Renal cortex interstitium (tissue), 11 donors: ENCODE measurements at regions not wholly inside any gene's neighbourhood (a gene's known extent, or its start where the extent isn't known, plus 50 kb on each side); places are given as distances from the start of the nearest gene placed in this dataset.
A peak's percentile ranks its signal among the peaks of the same experiment; 100 is the strongest.
"Not testable (repeated sequence)": the region's sequence is repeated elsewhere in the genome, so short reads cannot be mapped to it uniquely, and the experiment has no call there.

ENCODE experiments used
- DNase-seq, 11 donors: peaks; one replicate each; pipeline ENCODE4 v3.0.0-alpha.2; 2013; ENCODE audit warnings: low read depth in 9 of 11, low spot score in 4 of 11; ENCODE audit errors: extremely low read depth in 1 of 11

GRCh38 chr4:97038146-97038516 lies 1105.1 kb downstream of the STPG2 start:
- no peak for DNase-seq

- DNase-seq, result no peak
Measured at GRCh38 chr4:97072666-97073065, 1070.6 kb downstream of the STPG2 start.

DNA sequence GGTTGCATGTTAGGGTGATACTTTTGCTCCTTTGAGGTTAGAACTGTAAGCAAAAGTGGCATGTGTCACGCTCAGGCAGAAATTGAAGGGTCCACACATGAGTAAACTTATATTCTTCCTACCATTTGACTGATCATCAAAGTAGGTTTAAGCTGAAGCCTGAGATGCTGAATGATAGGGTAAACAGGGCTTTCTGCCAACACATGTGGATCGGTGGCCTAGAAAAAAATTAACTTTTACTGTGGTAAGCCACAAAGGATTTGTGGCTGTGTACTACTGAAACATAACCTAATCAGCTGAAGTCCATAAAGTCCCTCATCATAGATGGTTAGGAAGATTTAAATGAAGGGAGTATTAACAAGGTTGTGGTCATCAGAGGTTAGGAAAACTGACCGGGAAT lies 1070.1 kb downstream of the STPG2 start:
- no peak for DNase-seq

DNA sequence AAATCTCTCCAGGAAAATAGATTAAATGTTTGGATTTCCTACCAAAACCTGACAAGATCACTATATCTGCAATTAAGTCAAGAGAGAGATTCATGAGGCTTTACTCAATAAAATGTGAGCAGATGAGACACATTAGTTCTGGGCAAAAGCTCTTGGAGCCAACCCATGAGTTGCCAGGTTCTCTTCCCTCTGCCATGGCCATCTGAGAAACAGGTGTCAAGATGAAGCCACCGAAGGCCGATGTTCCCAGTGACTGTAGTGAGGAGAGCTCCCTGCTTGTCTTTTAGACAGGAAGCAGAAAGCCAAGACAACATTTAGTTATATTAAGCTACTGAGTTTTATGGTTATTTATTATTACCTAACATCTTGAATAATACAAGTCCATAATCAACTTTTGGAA lies 1068.7 kb downstream of the STPG2 start:
- no peak for DNase-seq

GRCh38 chr4:97081951-97082350 lies 1061.3 kb downstream of the STPG2 start:
- no peak for DNase-seq

- DNase-seq, result not testable (repeated sequence)
Measured at GRCh38 chr4:97097036-97097435, 1046.2 kb downstream of the STPG2 start.

- DNase-seq, result not testable (repeated sequence)
Measured at GRCh38 chr4:97101171-97101570, 1042.1 kb downstream of the STPG2 start.

DNA sequence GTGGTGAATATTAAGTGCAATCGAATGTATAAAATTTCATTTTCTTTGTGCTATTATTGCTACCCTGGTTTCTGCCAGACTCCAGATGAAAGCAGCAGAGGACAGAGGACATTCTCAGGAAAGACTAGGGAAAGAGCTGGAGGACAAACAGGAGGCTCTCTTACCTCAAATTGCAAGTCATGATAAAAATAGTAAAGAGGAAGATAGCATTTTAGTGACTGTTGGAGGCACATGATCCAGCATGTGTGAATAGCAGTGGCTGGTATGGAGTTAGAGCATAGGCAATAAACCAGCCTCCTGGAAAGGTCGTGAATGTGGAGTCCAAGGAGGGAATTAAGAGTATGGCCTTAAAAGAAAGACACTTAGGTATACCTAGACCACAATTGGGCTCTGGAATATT lies 1040.0 kb downstream of the STPG2 start:
- DNase-seq, result no peak

- DNase-seq, result no peak
Measured at GRCh38 chr4:97104006-97104405, 1039.3 kb downstream of the STPG2 start.

DNA sequence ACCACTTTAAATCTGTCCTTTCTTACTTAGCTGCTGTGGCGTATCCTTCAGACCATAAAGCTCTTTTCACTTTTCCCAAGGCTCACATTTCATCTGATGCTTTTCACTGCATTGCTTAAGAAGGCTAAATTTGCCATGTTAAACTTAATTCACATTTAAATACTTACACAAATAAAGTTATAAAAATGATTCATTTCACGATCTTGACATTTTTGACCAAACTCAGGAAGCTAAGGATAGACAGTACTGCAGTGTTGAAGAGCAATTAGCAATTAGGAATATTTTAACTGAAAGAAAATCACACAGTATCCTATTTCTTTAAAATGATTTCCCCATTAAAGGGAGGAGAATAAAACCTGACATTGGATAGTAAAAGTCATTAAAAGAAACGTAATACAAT lies 1038.6 kb downstream of the STPG2 start:
- DNase-seq, result peak in 10 of 11 donors; percentile 3 to 53 (median 12)

DNA sequence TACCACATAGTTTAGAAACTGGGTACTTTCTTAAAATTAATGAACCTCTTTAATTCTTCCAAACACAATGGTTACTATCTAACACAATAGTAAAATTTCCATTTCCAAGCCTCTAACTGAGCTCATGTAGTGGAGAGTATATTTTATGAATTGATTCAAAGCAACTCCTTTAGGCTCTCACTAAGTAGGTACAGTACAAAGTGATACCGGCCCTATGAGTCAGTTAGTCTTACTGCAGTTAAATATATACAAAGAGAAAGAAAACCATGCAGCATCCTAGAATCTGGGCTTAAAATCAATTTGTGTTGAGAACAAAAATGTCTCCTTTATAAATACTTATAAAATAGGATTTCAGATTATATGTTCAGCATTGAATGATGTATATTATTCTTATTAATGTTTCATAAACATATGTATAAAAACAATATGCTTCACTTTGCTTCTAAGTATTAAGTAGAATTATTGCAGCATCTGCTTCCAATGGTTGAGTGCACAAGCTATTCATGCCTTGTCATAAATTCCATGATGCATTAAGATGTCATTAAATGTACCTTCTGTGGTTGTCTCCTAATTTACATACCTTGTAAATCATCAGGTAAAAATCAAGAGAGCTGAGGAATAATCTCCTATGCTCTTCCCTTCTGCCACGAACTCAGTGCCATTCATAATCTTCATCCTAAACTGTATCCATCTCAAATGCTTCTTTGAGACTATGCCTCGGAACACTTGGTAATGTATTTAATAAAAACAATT lies 1037.8 kb downstream of the STPG2 start:
- DNase-seq, result no peak

DNA sequence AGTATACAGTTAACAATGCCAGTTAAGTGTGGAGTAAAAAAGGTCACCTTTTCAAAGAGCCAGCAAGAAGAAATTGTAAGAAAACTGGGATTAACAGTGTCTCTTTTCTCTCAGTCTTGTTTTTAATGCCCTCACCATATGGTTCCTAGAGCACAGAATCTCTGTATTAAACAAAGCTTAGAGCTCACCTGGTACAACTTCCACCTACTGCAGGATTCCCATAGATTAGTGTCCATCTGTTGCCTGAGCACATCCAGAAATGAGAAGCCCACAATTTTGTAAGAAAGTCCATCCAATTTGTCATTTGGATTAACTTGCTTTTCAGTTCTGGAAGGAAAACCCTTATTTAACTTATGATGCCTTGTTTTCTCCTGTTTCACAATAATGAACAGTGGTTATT lies 1037.1 kb downstream of the STPG2 start:
- no peak for DNase-seq

DNA sequence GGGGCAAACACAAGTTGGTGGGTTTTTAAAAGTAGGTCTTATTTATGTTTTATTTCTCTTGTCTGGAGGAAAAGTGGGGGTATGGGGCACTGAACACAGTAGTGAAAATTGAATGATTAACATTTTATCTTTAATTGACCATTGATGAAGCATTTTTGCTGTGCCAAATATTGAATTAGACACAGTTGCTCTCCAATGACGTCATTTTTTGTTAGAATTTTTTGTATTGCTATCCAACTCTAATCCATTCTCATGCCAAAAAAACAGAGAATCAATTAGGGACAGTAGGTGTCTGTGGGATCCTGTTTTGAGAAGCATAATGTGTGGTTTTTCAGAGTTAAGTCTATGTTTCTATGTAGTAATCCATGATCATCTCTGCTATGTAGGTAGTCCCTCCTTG lies 1032.8 kb downstream of the STPG2 start:
- DNase-seq, result no peak

GRCh38 chr4:97116511-97116910 lies 1026.8 kb downstream of the STPG2 start:
- DNase-seq, result no peak

DNA sequence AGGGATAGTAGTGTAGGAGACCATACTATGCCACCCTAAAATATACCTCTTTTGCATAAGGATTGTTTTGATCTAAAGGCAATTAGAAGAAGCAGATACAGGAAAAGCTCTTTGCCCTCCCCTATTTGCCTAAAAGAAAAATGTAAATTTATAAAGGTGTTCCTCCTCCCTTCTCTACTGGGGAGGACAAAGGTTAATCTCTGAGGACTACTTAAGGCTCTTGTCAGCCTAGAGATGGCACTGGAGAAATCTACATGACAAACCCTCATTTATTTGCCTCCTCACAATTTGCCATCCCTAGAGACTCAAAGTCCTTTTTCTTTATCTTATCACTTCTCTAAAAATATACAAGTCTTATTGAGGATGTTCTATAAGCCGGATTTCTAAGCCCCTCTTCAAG lies 1021.8 kb downstream of the STPG2 start:
- no peak for DNase-seq

DNA sequence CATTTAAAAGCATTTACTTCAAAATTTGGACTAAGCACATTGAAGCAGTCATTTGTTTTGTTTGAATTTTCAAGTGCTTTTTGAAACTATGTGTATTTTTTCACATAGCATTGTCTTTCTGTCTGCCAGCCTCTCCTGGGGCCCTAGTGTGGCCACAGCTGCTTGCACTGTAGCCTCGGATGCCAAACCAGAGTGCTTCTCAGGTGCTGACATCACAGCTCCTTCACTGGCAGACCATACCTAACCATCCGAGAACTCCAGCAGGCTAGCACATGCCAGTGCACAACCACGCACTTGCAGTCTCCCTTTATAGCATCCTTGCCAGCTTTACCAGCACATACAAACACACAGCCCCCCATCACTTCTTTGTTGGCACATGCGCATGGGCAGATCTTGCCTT lies 1019.7 kb downstream of the STPG2 start:
- DNase-seq, result no peak

DNA sequence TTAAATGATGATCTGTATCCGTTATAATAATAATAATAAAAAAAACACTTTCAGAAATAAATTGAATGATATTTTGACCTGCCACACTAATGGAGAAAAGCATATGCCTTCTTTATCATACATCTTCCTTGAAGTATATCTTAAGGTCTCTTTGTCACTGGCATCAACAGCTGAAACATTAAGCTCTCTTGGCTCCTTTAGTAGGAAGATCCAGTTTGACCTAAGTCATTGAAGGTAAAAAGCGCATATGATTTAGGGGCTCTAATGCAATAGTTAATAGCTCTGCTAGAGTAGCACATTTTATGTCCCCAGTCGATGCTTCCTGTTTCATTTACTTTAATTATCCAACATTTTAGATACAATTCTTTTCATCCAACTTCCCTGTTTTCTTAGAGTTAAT lies 1010.8 kb downstream of the STPG2 start:
- DNase-seq, result no peak

- no peak for DNase-seq
Measured at GRCh38 chr4:97134456-97134855, 1008.8 kb downstream of the STPG2 start.

GRCh38 chr4:97139791-97140190 lies 1003.5 kb downstream of the STPG2 start:
- DNase-seq, result no peak

GRCh38 chr4:97140545-97140944 lies 1002.7 kb downstream of the STPG2 start:
- DNase-seq, result no peak

DNA sequence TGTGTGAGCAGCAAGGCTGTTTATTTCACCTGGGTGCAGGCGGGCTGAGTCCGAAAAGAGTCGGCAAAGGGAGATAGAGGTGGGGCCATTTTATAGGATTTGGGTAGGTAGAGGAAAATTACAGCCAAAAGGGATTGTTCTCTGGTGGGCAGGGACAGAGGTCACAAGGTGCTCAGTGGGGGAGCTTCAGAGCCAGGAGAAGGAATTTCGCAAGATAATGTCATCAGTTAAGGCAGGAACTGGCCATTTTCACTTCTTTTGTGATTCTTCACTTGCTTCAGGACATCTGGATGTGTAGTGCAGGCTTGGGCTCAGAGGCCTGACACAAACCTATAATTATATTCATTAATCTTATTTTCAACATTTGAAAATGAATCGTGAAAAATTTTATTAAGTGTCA lies 1001.9 kb downstream of the STPG2 start:
- not testable (repeated sequence) for DNase-seq
